ENCODE measurements at regions not wholly inside any gene's neighbourhood (a gene's known extent, or its start where the extent isn't known, plus 50 kb on each side); places are given as distances from the start of the nearest gene placed in this dataset.
"Not testable (repeated sequence)": the region's sequence is repeated elsewhere in the genome, so short reads cannot be mapped to it uniquely, and the experiment has no call there.

GRCh38 chr4:98828801-98829200 is 100.1 kb downstream of the EIF4E start:
- Mint-ChIP-seq H3K36me3 (no peaks in the 10 kb centered on the region), H3K9me3 (no peaks in the 10 kb centered on the region), H3K4me3 (no peak overlapping the region), H3K27ac (no peak overlapping the region), H3K4me1 (peaks cover 4% of the 10 kb centered on the region), H3K27me3 (no peaks in the 10 kb centered on the region)
- peak; percentile 8 for DNase-seq

GRCh38 chr4:98827661-98828060 is 101.3 kb downstream of the EIF4E start:
- Mint-ChIP-seq H3K27ac (no peak overlapping the region), H3K4me3 (no peak overlapping the region), H3K4me1 (peaks cover 4% of the 10 kb centered on the region), H3K36me3 (no peaks in the 10 kb centered on the region), H3K9me3 (no peaks in the 10 kb centered on the region), H3K27me3 (no peaks in the 10 kb centered on the region)
- no peak for DNase-seq

- H3K27ac Mint-ChIP-seq = no peak overlapping the region
- no peaks in the 10 kb centered on the region for H3K27me3 Mint-ChIP-seq
- no peaks in the 10 kb centered on the region for H3K9me3 Mint-ChIP-seq
- no peak for DNase-seq
- no peak overlapping the region for H3K4me3 Mint-ChIP-seq
- H3K36me3 Mint-ChIP-seq = peaks cover 2% of the 10 kb centered on the region
- H3K4me1 Mint-ChIP-seq = peaks cover 3% of the 10 kb centered on the region
These were observed 106.8 kb downstream of the EIF4E start for GRCh38 chr4:98822144-98822543.

GRCh38 chr4:98818116-98818515 is 110.8 kb downstream of the EIF4E start:
- H3K9me3 Mint-ChIP-seq, DNase-seq: not testable (repeated sequence)

GRCh38 chr4:98816816-98817215 is 112.1 kb downstream of the EIF4E start:
- H3K4me3 Mint-ChIP-seq = no peak overlapping the region
- no peak overlapping the region for H3K27ac Mint-ChIP-seq
- DNase-seq = no peak

More at GRCh38 chr4:98818116-98818515, 110.8 kb downstream of the EIF4E start:
- H3K27me3 Mint-ChIP-seq, H3K4me1 Mint-ChIP-seq, H3K36me3 Mint-ChIP-seq, H3K27ac Mint-ChIP-seq, H3K4me3 Mint-ChIP-seq: not testable (repeated sequence)

GRCh38 chr4:98816386-98816785 is 112.5 kb downstream of the EIF4E start:
- Mint-ChIP-seq H3K27ac (no peak overlapping the region), H3K4me3 (no peak overlapping the region), H3K27me3 (no peaks in the 10 kb centered on the region), H3K36me3 (peaks cover 2% of the 10 kb centered on the region), H3K9me3 (peaks cover 1% of the 10 kb centered on the region), H3K4me1 (peaks cover under 1% of the 10 kb centered on the region)
- no peak for DNase-seq

More at GRCh38 chr4:98816816-98817215, 112.1 kb downstream of the EIF4E start:
- no peaks in the 10 kb centered on the region for H3K27me3 Mint-ChIP-seq
- H3K36me3 Mint-ChIP-seq = peaks cover 2% of the 10 kb centered on the region
- H3K9me3 Mint-ChIP-seq = peaks cover 1% of the 10 kb centered on the region
- peaks cover 3% of the 10 kb centered on the region for H3K4me1 Mint-ChIP-seq

GRCh38 chr4:98804403-98804802 is 124.5 kb downstream of the EIF4E start:
- DNase-seq = no peak
- H3K27ac Mint-ChIP-seq = no peak overlapping the region
- no peaks in the 10 kb centered on the region for H3K9me3 Mint-ChIP-seq
- peaks cover 13% of the 10 kb centered on the region for H3K4me1 Mint-ChIP-seq
- no peaks in the 10 kb centered on the region for H3K36me3 Mint-ChIP-seq
- H3K27me3 Mint-ChIP-seq = no peaks in the 10 kb centered on the region
- H3K4me3 Mint-ChIP-seq = no peak overlapping the region

- H3K27ac Mint-ChIP-seq = no peak overlapping the region
- H3K36me3 Mint-ChIP-seq = no peaks in the 10 kb centered on the region
- peaks cover 13% of the 10 kb centered on the region for H3K4me1 Mint-ChIP-seq
These were observed 125.7 kb downstream of the EIF4E start for GRCh38 chr4:98803251-98803650.

GRCh38 chr4:98802770-98803198 is 126.1 kb downstream of the EIF4E start:
- Mint-ChIP-seq H3K9me3 (no peaks in the 10 kb centered on the region), H3K4me1 (peaks cover 13% of the 10 kb centered on the region), H3K27ac (no peak overlapping the region), H3K4me3 (no peak overlapping the region), H3K36me3 (no peaks in the 10 kb centered on the region), H3K27me3 (no peaks in the 10 kb centered on the region)
- no peak for DNase-seq

More at GRCh38 chr4:98803251-98803650, 125.7 kb downstream of the EIF4E start:
- no peaks in the 10 kb centered on the region for H3K9me3 Mint-ChIP-seq
- H3K4me3 Mint-ChIP-seq = no peak overlapping the region
- no peaks in the 10 kb centered on the region for H3K27me3 Mint-ChIP-seq
- no peak for DNase-seq

- H3K9me3 Mint-ChIP-seq = no peaks in the 10 kb centered on the region
- no peaks in the 10 kb centered on the region for H3K27me3 Mint-ChIP-seq
- H3K4me3 Mint-ChIP-seq = no peak overlapping the region
- H3K27ac Mint-ChIP-seq = no peak overlapping the region
- peaks cover 13% of the 10 kb centered on the region for H3K4me1 Mint-ChIP-seq
- H3K36me3 Mint-ChIP-seq = no peaks in the 10 kb centered on the region
- no peak for DNase-seq
These were observed 127.6 kb downstream of the EIF4E start for GRCh38 chr4:98801259-98801725.

GRCh38 chr4:98796991-98797390 is 131.9 kb downstream of the EIF4E start:
- Mint-ChIP-seq H3K27ac (no peak overlapping the region), H3K36me3 (no peaks in the 10 kb centered on the region), H3K4me1 (peaks cover 19% of the 10 kb centered on the region), H3K4me3 (no peak overlapping the region), H3K9me3 (no peaks in the 10 kb centered on the region), H3K27me3 (no peaks in the 10 kb centered on the region)
- no peak for DNase-seq

- Mint-ChIP-seq H3K9me3 (no peaks in the 10 kb centered on the region), H3K4me3 (no peak overlapping the region), H3K27ac (peak overlapping the region; percentile 58), H3K4me1 (peaks cover 23% of the 10 kb centered on the region), H3K27me3 (no peaks in the 10 kb centered on the region), H3K36me3 (peaks cover 3% of the 10 kb centered on the region)
- DNase-seq = peak; percentile 26
These were observed 134.2 kb downstream of the EIF4E start for GRCh38 chr4:98794565-98795205.

- no peaks in the 10 kb centered on the region for H3K27me3 Mint-ChIP-seq
- H3K9me3 Mint-ChIP-seq = no peaks in the 10 kb centered on the region
- peaks cover 23% of the 10 kb centered on the region for H3K4me1 Mint-ChIP-seq
- DNase-seq = no peak
- H3K4me3 Mint-ChIP-seq = no peak overlapping the region
- peaks cover 3% of the 10 kb centered on the region for H3K36me3 Mint-ChIP-seq
- H3K27ac Mint-ChIP-seq = no peak overlapping the region
These were observed 135.2 kb upstream of the TSPAN5 start for GRCh38 chr4:98793658-98794057.

- Mint-ChIP-seq H3K36me3 (peaks cover 3% of the 10 kb centered on the region), H3K4me3 (no peak overlapping the region), H3K27me3 (no peaks in the 10 kb centered on the region), H3K4me1 (peaks cover 4% of the 10 kb centered on the region), H3K27ac (no peak overlapping the region), H3K9me3 (no peaks in the 10 kb centered on the region)
- no peak for DNase-seq
These were observed 128.5 kb upstream of the TSPAN5 start for GRCh38 chr4:98786866-98787265.

GRCh38 chr4:98784947-98785706 is 126.7 kb upstream of the TSPAN5 start:
- Mint-ChIP-seq H3K4me1 (no peaks in the 10 kb centered on the region), H3K4me3 (no peak overlapping the region), H3K27ac (no peak overlapping the region), H3K36me3 (no peaks in the 10 kb centered on the region), H3K9me3 (no peaks in the 10 kb centered on the region), H3K27me3 (no peaks in the 10 kb centered on the region)
- DNase-seq = no peak
